ENCODE measurements at regions not wholly inside any gene's neighbourhood (a gene's known extent, or its start where the extent isn't known, plus 50 kb on each side); places are given as distances from the start of the nearest gene placed in this dataset.

DNA sequence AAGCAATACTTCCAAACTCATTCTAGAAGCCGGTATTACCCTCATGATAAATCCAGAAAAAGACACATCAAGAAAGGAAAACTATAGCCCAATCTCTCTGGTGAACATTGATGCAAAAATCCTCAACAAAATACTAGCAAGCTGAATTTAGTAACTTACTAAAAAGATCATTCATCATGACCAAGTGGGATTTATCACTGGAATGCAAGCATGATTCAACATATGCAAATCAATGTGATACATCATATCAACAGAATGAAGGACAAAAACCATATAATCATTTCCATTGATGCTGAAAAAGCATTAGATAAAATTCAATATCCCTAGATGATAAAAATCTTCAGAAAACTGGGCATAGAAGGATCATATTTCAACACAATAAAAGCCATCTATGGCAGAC, 402.9 kb downstream of the TGFB2 start:
- no peaks in the 10 kb centered on the region for H3K27me3 ChIP-seq (replicated peaks; ENCODE audit: control insufficient read depth, insufficient read depth, low read length)
- Mint-ChIP-seq H3K27ac (ENCODE audit: unreplicated experiment) (no peak overlapping the region), H3K27me3 (ENCODE audit: insufficient read depth, unreplicated experiment) (no peaks in the 10 kb centered on the region), H3K4me3 (ENCODE audit: unreplicated experiment) (no peak overlapping the region), H3K36me3 (ENCODE audit: insufficient read depth, unreplicated experiment) (no peaks in the 10 kb centered on the region), H3K9me3 (ENCODE audit: unreplicated experiment) (peaks cover 32% of the 10 kb centered on the region), H3K4me1 (ENCODE audit: low read depth, unreplicated experiment) (no peaks in the 10 kb centered on the region)
- no TSS peak for BruUV-seq (replicated peaks)
- H3K9me3 ChIP-seq: no peaks in the 10 kb centered on the region; the same call in 1 of the 2 replicates
- H3K4me1 ChIP-seq: no peaks in the 10 kb centered on the region
- intact Hi-C loops (cut with micrococcal nuclease; ENCODE audit: unreplicated experiment): no loop called here
- no peak overlapping the region for H3K4me3 ChIP-seq (ENCODE audit: low read depth, low read length)
- no peak for DNase-seq
- POLR2A ChIA-PET: no interaction called here
- CTCF ChIA-PET: no interaction called here
- TF ChIP-seq, protein P1, sequence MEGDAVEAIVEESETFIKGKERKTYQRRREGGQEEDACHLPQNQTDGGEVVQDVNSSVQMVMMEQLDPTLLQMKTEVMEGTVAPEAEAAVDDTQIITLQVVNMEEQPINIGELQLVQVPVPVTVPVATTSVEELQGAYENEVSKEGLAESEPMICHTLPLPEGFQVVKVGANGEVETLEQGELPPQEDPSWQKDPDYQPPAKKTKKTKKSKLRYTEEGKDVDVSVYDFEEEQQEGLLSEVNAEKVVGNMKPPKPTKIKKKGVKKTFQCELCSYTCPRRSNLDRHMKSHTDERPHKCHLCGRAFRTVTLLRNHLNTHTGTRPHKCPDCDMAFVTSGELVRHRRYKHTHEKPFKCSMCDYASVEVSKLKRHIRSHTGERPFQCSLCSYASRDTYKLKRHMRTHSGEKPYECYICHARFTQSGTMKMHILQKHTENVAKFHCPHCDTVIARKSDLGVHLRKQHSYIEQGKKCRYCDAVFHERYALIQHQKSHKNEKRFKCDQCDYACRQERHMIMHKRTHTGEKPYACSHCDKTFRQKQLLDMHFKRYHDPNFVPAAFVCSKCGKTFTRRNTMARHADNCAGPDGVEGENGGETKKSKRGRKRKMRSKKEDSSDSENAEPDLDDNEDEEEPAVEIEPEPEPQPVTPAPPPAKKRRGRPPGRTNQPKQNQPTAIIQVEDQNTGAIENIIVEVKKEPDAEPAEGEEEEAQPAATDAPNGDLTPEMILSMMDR (IDR thresholded peaks at IDR 0.05; ENCODE audit: insufficient read depth in 1 of 2, low read depth in 1 of 2, low read length in 1 of 2, severe bottlenecking in 1 of 2, unreplicated experiment in 1 of 2): no peak
- H3K36me3 ChIP-seq (ENCODE audit: control insufficient read depth, insufficient read depth, low read length): no peaks in the 10 kb centered on the region

DNA sequence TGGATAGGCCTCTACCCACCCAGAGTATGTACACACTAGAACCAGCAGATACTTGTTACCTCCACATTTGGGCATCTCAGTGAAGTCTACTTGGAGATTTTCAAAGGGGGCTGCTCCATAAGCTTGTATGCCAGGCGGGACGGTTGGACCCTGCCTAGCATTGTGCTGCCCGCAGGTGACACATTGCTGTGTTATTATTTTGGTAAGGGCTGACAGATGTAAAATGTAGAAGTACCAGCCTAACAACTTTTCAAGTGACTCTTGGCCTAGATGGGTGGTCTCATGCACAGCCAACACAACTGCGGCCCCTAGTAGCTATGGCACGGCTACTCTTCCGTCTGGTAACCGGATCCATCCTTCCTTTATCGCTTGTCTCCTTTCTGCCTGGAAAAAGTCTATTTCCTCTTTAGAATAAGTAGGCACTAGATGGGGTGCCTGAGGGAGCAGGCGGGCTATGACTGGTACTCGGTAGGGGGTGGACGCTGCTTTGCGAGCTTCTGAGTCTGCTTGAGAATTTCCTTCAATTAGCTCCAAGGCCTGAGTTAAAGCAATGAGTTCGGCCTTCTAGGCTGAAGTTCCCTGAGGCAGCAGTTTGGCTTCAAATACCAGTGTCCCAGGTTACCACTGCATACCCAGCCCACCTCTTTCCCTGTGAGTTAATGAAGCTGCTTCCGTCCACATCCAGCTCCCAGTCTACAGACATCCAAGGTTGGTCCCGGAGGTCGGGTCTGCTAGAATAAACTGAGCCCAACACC, 405.3 kb downstream of the TGFB2 start:
- Mint-ChIP-seq H3K4me1 (ENCODE audit: low read depth, unreplicated experiment) (no peaks in the 10 kb centered on the region), H3K4me3 (ENCODE audit: unreplicated experiment) (no peak overlapping the region), H3K27ac (ENCODE audit: unreplicated experiment) (no peak overlapping the region), H3K36me3 (ENCODE audit: insufficient read depth, unreplicated experiment) (no peaks in the 10 kb centered on the region), H3K9me3 (ENCODE audit: unreplicated experiment) (peaks cover 19% of the 10 kb centered on the region), H3K27me3 (ENCODE audit: insufficient read depth, unreplicated experiment) (no peaks in the 10 kb centered on the region)
- H3K36me3 ChIP-seq (ENCODE audit: control insufficient read depth, insufficient read depth, low read length): no peaks in the 10 kb centered on the region
- TF ChIP-seq, protein P1 (IDR thresholded peaks at IDR 0.05; ENCODE audit: insufficient read depth in 1 of 2, low read depth in 1 of 2, low read length in 1 of 2, severe bottlenecking in 1 of 2, unreplicated experiment in 1 of 2): no peak
- H3K4me3 ChIP-seq (ENCODE audit: low read depth, low read length): no peak overlapping the region
- intact Hi-C loops (cut with micrococcal nuclease; ENCODE audit: unreplicated experiment): no loop called here
- no peaks in the 10 kb centered on the region for H3K4me1 ChIP-seq
- CTCF ChIA-PET: no interaction called here
- H3K9me3 ChIP-seq: no peaks in the 10 kb centered on the region; the same call in 1 of the 2 replicates
- POLR2A ChIA-PET: no interaction called here
- H3K27me3 ChIP-seq (replicated peaks; ENCODE audit: control insufficient read depth, insufficient read depth, low read length): no peaks in the 10 kb centered on the region
- no peak for DNase-seq
- BruUV-seq (replicated peaks): no TSS peak

DNA sequence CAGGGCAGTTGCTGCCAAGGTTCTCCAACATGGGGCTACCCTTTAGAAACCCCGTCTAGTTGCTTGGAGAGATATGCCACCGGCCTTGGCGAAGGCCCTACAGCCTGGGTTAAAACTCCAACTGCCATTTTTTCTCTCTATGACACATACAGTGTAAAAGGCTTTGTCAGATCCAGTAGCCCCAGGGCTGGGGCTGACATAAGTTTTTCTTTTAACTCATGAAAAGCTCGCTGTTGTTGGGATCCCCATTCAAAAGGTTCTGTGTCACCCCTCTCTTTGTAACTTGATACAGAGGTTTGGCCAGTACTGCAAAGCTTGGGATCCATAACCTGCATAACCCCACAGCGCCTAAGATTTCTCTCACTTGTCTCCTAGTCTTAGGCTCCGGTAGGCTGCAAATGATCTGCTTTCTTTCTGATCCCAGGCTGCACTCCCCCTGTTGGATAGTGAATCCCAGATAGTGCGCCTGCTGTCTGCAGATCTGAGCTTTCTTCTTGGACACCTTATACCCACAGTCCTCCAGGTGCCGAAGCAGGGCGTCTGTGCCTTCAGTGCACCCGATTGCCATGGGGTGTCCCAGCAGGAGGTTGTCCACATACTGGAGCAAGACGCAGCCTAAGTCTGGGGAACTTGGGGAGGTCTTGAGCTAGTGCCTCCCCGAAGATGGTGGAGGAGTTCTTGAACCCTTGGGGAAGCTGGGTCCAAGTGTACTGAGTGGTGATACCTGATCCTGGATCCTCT, 406.2 kb downstream of the TGFB2 start:
- BruUV-seq (replicated peaks): no TSS peak
- Histone ChIP-seq H3K4me1 (no peaks in the 10 kb centered on the region), H3K9me3 (no peaks in the 10 kb centered on the region; the same call in 1 of the 2 replicates), H3K36me3 (ENCODE audit: control insufficient read depth, insufficient read depth, low read length) (no peaks in the 10 kb centered on the region), H3K27me3 (replicated peaks; ENCODE audit: control insufficient read depth, insufficient read depth, low read length) (no peaks in the 10 kb centered on the region), H3K4me3 (ENCODE audit: low read depth, low read length) (no peak overlapping the region)
- TF ChIP-seq, protein P1 (IDR thresholded peaks at IDR 0.05; ENCODE audit: insufficient read depth in 1 of 2, low read depth in 1 of 2, low read length in 1 of 2, severe bottlenecking in 1 of 2, unreplicated experiment in 1 of 2): no peak
- intact Hi-C loops (cut with micrococcal nuclease; ENCODE audit: unreplicated experiment): no loop called here
- DNase-seq: no peak
- peaks cover 13% of the 10 kb centered on the region for H3K9me3 Mint-ChIP-seq (ENCODE audit: unreplicated experiment)
- H3K4me1 Mint-ChIP-seq (ENCODE audit: low read depth, unreplicated experiment): no peaks in the 10 kb centered on the region
- ChIA-PET POLR2A (no interaction called here), CTCF (no interaction called here)
- no peak overlapping the region for H3K4me3 Mint-ChIP-seq (ENCODE audit: unreplicated experiment)
- H3K27ac Mint-ChIP-seq (ENCODE audit: unreplicated experiment): no peak overlapping the region
- H3K36me3 Mint-ChIP-seq (ENCODE audit: insufficient read depth, unreplicated experiment): no peaks in the 10 kb centered on the region
- H3K27me3 Mint-ChIP-seq (ENCODE audit: insufficient read depth, unreplicated experiment): no peaks in the 10 kb centered on the region
